ENCODE measurements at regions not wholly inside any gene's neighbourhood (a gene's known extent, or its start where the extent isn't known, plus 50 kb on each side); places are given as distances from the start of the nearest gene placed in this dataset.

GRCh38 chr13:44318161-44318560 is 55.5 kb upstream of the SERP2 start:
- TF ChIP-seq SUZ12 (IDR thresholded peaks at IDR 0.05; ENCODE audit: extremely low read depth, insufficient read depth, insufficient read length) (no peak), YY1 (IDR thresholded peaks at IDR 0.05; ENCODE audit: insufficient read depth, insufficient read length) (no peak), ZNF274 (IDR thresholded peaks at IDR 0.05; ENCODE audit: low read depth, low read length) (no peak)
- DNase-seq (ENCODE audit: low read depth, low spot score), result no peak
- H3K27me3 ChIP-seq (ENCODE audit: insufficient read depth, insufficient read length), result no peaks in the 10 kb centered on the region
- no peaks in the 10 kb centered on the region for H3K36me3 ChIP-seq (ENCODE audit: insufficient read depth, insufficient read length, low read length)
- H3K4me3 ChIP-seq (ENCODE audit: insufficient read length, low read depth), result no peak overlapping the region
- H3K4me1 ChIP-seq (ENCODE audit: insufficient read depth, insufficient read length), result no peaks in the 10 kb centered on the region
- H3K9me3 ChIP-seq (ENCODE audit: insufficient read depth, low read length), result no peaks in the 10 kb centered on the region
- H3K9ac ChIP-seq (ENCODE audit: insufficient read length, low read depth), result no peak overlapping the region

DNA sequence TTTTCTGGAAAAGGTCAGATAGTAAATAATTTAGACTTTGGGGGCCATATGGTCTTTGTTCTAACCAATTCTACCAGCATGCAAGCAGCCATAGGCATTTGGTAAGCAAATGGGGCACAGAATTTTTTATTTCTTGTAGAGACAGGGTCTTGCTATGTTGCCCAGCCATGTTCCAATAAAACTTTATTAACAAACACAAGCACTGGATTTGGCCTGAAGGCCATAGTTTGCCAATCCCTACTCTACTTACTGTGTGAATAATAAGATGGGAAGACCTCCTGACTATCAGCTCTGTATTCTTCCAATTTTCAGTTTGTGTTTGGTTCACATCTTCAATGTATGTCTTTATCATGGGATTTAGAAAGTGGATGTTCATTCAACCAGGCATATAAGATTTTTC is 53.0 kb upstream of the SERP2 start:
- TF ChIP-seq YY1 (IDR thresholded peaks at IDR 0.05; ENCODE audit: insufficient read depth, insufficient read length) (no peak), ZNF274 (IDR thresholded peaks at IDR 0.05; ENCODE audit: low read depth, low read length) (no peak), SUZ12 (IDR thresholded peaks at IDR 0.05; ENCODE audit: extremely low read depth, insufficient read depth, insufficient read length) (no peak)

GRCh38 chr13:44321961-44322360 is 51.7 kb upstream of the SERP2 start:
- Histone ChIP-seq H3K27me3 (ENCODE audit: insufficient read depth, insufficient read length) (no peaks in the 10 kb centered on the region), H3K9me3 (ENCODE audit: insufficient read depth, low read length) (no peaks in the 10 kb centered on the region), H3K4me3 (ENCODE audit: insufficient read length, low read depth) (no peak overlapping the region), H3K9ac (ENCODE audit: insufficient read length, low read depth) (no peak overlapping the region), H3K4me1 (ENCODE audit: insufficient read depth, insufficient read length) (peaks cover 2% of the 10 kb centered on the region), H3K36me3 (ENCODE audit: insufficient read depth, insufficient read length, low read length) (no peaks in the 10 kb centered on the region)
- no peak for TF ChIP-seq SUZ12 (IDR thresholded peaks at IDR 0.05; ENCODE audit: extremely low read depth, insufficient read depth, insufficient read length)
- no peak for TF ChIP-seq YY1 (IDR thresholded peaks at IDR 0.05; ENCODE audit: insufficient read depth, insufficient read length)
- TF ChIP-seq ZNF274 (IDR thresholded peaks at IDR 0.05; ENCODE audit: low read depth, low read length), result no peak
- no peak for DNase-seq (ENCODE audit: low read depth, low spot score)

More for the DNA sequence above, 53.0 kb upstream of the SERP2 start:
- Histone ChIP-seq H3K36me3 (ENCODE audit: insufficient read depth, insufficient read length, low read length) (no peaks in the 10 kb centered on the region), H3K9ac (ENCODE audit: insufficient read length, low read depth) (no peak overlapping the region), H3K9me3 (ENCODE audit: insufficient read depth, low read length) (no peaks in the 10 kb centered on the region), H3K4me3 (ENCODE audit: insufficient read length, low read depth) (no peak overlapping the region), H3K4me1 (ENCODE audit: insufficient read depth, insufficient read length) (no peaks in the 10 kb centered on the region), H3K27me3 (ENCODE audit: insufficient read depth, insufficient read length) (no peaks in the 10 kb centered on the region)
- no peak for DNase-seq (ENCODE audit: low read depth, low spot score)

DNA sequence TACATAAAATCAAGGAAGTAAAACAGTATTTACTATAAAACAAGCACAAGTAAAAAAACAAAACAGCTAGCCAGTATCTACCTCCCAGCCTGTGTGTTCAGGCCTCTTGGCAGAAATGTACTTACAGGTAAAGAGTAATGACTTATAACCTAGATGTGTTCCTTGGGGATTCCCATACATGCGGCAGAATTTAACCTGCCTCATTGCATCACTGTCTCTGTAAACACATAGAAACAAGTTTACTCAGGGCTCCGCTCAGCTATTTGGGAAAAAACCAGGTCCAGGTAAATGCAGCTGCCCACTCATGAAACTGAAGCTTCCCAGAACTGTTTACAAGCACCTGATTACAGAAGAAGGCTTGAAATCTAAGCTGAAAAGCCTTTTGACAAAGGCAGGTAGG is 50.7 kb upstream of the SERP2 start:
- Histone ChIP-seq H3K9ac (ENCODE audit: insufficient read length, low read depth) (no peak overlapping the region), H3K9me3 (ENCODE audit: insufficient read depth, low read length) (no peaks in the 10 kb centered on the region), H3K27me3 (ENCODE audit: insufficient read depth, insufficient read length) (no peaks in the 10 kb centered on the region), H3K4me3 (ENCODE audit: insufficient read length, low read depth) (no peak overlapping the region), H3K36me3 (ENCODE audit: insufficient read depth, insufficient read length, low read length) (no peaks in the 10 kb centered on the region), H3K4me1 (ENCODE audit: insufficient read depth, insufficient read length) (peaks cover 2% of the 10 kb centered on the region)
- no peak for DNase-seq (ENCODE audit: low read depth, low spot score)
- TF ChIP-seq SUZ12 (IDR thresholded peaks at IDR 0.05; ENCODE audit: extremely low read depth, insufficient read depth, insufficient read length) (no peak), YY1 (IDR thresholded peaks at IDR 0.05; ENCODE audit: insufficient read depth, insufficient read length) (no peak), ZNF274 (IDR thresholded peaks at IDR 0.05; ENCODE audit: low read depth, low read length) (no peak)

- Histone ChIP-seq H3K9me3 (ENCODE audit: insufficient read depth, low read length) (no peaks in the 10 kb centered on the region), H3K4me3 (ENCODE audit: insufficient read length, low read depth) (no peak overlapping the region), H3K36me3 (ENCODE audit: insufficient read depth, insufficient read length, low read length) (no peaks in the 10 kb centered on the region), H3K27me3 (ENCODE audit: insufficient read depth, insufficient read length) (no peaks in the 10 kb centered on the region), H3K4me1 (ENCODE audit: insufficient read depth, insufficient read length) (peaks cover 2% of the 10 kb centered on the region), H3K9ac (ENCODE audit: insufficient read length, low read depth) (no peak overlapping the region)
- no peak for DNase-seq (ENCODE audit: low read depth, low spot score)
- TF ChIP-seq SUZ12 (IDR thresholded peaks at IDR 0.05; ENCODE audit: extremely low read depth, insufficient read depth, insufficient read length) (no peak), YY1 (IDR thresholded peaks at IDR 0.05; ENCODE audit: insufficient read depth, insufficient read length) (no peak), ZNF274 (IDR thresholded peaks at IDR 0.05; ENCODE audit: low read depth, low read length) (no peak)
Measured at GRCh38 chr13:44323754-44324153, 49.9 kb upstream of the SERP2 start.
